ENCODE measurements at regions not wholly inside any gene's neighbourhood (a gene's known extent, or its start where the extent isn't known, plus 50 kb on each side); places are given as distances from the start of the nearest gene placed in this dataset.

DNA sequence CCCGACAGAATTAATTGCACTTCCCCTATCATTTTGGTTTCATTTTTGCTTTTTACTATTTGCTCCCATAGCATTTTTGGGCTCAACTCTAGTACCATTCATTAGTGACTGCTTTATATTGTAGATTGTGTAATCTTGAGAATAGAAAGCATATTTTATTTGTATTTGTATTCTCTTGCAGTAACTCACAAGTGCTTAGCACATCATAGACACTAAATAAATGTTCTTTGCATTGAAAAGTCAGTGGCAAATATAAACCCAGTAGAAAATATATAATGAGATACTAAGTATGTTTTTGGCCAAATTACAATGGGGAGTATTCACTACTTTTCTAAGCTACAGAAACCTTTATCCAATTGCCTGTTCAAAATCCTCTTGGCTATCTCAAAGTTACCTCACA lies 359.7 kb upstream of the CAMK1G start:
- DNase-seq (ENCODE audit: low read depth, low spot score), result no peak
- POLR2A ChIA-PET, result no interaction called here
- CTCF ChIA-PET, result interaction anchor here (1.3 kb wide), 2 partner anchors 16 to 23 kb away, joined by 3 to 4 read pairs; no protein-coding TSS in a partner anchor
- no peak overlapping the region for H3K4me3 ChIP-seq (ENCODE audit: low read depth, low read length)
- TF ChIP-seq, protein P1, sequence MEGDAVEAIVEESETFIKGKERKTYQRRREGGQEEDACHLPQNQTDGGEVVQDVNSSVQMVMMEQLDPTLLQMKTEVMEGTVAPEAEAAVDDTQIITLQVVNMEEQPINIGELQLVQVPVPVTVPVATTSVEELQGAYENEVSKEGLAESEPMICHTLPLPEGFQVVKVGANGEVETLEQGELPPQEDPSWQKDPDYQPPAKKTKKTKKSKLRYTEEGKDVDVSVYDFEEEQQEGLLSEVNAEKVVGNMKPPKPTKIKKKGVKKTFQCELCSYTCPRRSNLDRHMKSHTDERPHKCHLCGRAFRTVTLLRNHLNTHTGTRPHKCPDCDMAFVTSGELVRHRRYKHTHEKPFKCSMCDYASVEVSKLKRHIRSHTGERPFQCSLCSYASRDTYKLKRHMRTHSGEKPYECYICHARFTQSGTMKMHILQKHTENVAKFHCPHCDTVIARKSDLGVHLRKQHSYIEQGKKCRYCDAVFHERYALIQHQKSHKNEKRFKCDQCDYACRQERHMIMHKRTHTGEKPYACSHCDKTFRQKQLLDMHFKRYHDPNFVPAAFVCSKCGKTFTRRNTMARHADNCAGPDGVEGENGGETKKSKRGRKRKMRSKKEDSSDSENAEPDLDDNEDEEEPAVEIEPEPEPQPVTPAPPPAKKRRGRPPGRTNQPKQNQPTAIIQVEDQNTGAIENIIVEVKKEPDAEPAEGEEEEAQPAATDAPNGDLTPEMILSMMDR (IDR thresholded peaks at IDR 0.05; ENCODE audit: insufficient read depth, low read length, missing control alignments), result no peak

DNA sequence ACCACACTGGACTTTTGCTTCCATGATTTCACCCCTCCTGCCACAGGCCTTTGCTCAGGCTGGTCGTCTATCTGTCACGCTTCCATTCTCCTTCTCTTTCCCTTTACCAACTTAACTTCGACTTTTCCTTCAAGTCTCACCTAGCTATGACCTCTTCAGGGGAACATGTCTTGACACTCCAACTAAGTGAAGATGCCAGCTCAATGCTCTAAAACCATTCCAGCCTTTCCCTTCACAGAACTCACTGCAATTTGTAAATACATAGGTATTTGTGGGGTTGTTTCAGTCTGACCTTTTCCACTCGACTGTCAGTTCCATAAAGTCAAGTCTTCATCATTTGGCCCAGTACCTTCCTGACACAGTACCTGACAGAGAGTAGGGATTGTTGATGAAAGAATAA lies 358.6 kb upstream of the CAMK1G start:
- POLR2A ChIA-PET, result no interaction called here
- CTCF ChIA-PET, result no interaction called here
- DNase-seq (ENCODE audit: low read depth, low spot score), result no peak
- H3K4me3 ChIP-seq (ENCODE audit: low read depth, low read length), result no peak overlapping the region
- TF ChIP-seq, protein P1 (IDR thresholded peaks at IDR 0.05; ENCODE audit: insufficient read depth, low read length, missing control alignments), result no peak

DNA sequence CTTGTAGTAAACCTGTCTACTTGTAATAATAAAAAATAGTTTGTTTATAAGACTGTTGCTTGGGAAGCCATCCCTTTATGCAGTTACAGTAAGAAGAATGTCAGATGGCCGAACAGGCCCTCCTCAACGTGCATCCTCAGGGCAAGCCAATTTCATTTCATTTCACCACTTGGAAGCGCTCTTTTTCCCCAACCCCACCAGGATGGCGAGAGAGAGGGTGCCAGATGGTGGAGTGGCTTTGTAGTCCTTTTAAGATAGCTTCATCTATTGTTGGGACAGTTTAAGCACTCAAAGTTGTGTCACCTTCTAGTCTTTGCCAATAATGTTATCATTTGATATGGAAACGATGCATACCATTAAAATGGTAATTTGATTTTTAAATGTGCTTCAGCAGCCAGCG lies 356.3 kb upstream of the CAMK1G start:
- TF ChIP-seq, protein P1 (IDR thresholded peaks at IDR 0.05; ENCODE audit: insufficient read depth, low read length, missing control alignments), result no peak
- no peak for DNase-seq (ENCODE audit: low read depth, low spot score)
- ChIA-PET CTCF (interaction anchor here (0.6 to 1.4 kb wide), 3 partner anchors 19 to 575 kb away, joined by 3 to 6 read pairs (median 3); no protein-coding TSS in a partner anchor), POLR2A (no interaction called here)
- H3K4me3 ChIP-seq (ENCODE audit: low read depth, low read length), result no peak overlapping the region

DNA sequence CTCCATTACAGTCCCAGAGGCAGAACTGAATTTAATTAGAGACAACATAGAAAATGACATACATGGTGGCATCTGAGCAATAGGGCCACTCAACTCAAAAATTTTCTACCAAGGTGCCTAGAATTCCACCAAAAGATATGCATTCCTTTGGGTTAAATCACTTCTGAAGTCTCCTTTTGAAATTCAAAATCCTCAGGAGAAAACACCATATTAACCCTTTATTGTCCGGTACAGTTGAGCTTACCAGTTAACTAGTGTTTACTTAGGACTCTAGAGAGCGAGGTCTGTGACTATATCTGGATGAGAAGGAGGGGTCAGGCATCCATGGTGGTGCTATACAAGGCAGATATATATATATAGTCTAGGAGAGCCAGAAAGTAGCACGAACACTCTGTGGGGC lies 355.6 kb upstream of the CAMK1G start:
- no peak overlapping the region for H3K4me3 ChIP-seq (ENCODE audit: low read depth, low read length)
- TF ChIP-seq, protein P1 (IDR thresholded peaks at IDR 0.05; ENCODE audit: insufficient read depth, low read length, missing control alignments), result no peak
- no peak for DNase-seq (ENCODE audit: low read depth, low spot score)
- ChIA-PET POLR2A (no interaction called here), CTCF (interaction anchor here (1.7 to 2.8 kb wide), 2 partner anchors 20 to 21 kb away, joined by 4 to 11 read pairs; no protein-coding TSS in a partner anchor)

DNA sequence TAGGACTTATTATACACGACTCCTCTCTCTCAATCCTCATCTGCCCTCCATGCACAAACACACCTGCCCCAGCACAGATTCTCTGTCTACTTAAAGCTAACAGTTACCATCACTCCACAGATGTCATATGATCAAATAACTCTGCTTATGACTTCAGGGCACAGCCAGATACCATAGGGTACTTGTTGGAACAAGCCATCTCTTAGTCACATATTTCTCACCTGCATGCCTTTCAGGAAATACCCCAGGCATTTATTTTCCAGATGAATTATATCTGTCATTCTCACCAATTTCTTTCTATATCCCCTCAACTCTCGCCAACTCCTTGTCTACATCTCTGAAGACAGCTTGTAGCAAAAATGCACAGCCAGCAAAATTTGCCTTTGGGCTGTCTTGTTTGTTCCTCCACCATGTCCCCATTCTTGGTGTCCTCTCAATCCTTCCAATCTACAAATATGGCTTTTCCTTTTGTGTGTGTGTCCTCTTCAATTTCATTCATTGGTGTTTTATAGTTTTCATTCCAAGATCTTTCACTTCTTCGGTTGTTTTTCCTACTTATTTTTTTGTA lies 353.9 kb upstream of the CAMK1G start:
- TF ChIP-seq, protein P1 (IDR thresholded peaks at IDR 0.05; ENCODE audit: insufficient read depth, low read length, missing control alignments), result no peak
- POLR2A ChIA-PET, result no interaction called here
- CTCF ChIA-PET, result interaction anchor here (1.2 to 2.8 kb wide), 8 partner anchors 17 to 207 kb away, joined by 3 to 11 read pairs (median 4); no protein-coding TSS in a partner anchor
- no peak for DNase-seq (ENCODE audit: low read depth, low spot score)
- no peak overlapping the region for H3K4me3 ChIP-seq (ENCODE audit: low read depth, low read length)

DNA sequence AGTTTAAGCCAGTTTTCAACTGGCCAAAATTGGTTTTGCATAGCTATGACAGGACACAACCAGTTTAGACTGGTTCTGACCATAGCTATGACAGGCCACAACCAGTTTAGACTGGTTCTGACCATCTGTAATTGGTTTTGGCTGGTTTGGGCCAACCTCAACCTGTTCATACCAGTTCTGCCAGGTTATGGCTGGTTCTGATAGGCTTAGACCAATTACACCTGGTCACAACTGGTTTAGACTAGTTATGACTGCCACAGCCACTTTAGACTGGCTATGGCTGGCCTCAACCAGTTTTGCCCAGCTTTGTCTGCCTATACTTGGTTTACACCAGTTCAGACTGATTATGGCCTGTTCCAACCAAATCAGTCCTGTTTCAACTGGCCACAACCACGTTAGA lies 353.2 kb upstream of the CAMK1G start:
- no peak overlapping the region for H3K4me3 ChIP-seq (ENCODE audit: low read depth, low read length)
- CTCF ChIA-PET, result interaction anchor here (0.6 to 2.8 kb wide), 6 partner anchors 16 to 175 kb away, joined by 3 to 11 read pairs (median 3); no protein-coding TSS in a partner anchor
- TF ChIP-seq, protein P1 (IDR thresholded peaks at IDR 0.05; ENCODE audit: insufficient read depth, low read length, missing control alignments), result no peak
- DNase-seq (ENCODE audit: low read depth, low spot score), result no peak
- POLR2A ChIA-PET, result no interaction called here

Measured in AG04449 (cell line).